ENCODE measurements at regions not wholly inside any gene's neighbourhood (a gene's known extent, or its start where the extent isn't known, plus 50 kb on each side); places are given as distances from the start of the nearest gene placed in this dataset.

DNA sequence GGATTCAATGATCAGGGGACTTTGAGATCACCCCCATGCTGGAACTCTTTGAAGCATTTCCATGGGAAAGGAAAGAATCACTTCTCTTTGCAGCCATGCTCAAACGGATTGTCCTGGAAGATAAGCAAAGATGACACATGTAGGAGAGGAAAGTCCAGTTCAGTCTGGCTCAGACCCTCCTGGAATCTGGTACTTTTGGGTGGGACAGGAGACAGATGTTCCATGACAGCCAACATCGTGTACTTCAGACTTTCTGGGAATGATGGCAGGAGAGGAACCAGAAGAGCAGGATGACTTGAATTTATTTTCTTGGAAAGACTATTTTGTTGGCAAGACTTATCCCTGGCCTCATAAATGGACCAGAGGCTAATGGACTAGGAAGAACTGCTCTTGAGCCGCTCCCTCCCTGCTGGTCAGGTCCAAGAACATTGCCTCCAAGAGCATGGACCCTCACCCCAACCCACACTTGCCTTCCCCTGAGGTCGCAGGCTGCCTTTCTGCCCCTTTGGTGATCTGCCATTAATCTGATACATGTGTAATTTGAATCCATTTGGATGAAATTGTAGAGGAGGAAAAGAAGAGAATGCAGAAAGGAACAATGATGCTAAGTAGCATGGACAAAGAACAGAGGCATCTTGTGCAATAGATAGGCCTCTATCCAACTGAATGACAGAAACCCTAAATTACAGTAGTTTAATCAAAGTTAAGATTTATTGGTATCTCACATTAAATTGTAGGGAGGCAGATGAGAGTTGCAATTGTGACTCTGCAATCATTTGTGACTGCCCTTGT lies 201.0 kb downstream of the SNX19 start:
- in situ Hi-C loops (cut with HindIII; ENCODE audit: low pct_unique_long_range_greater_than_20kb, low sequenced_read_pairs): no loop called here
- DNase-seq (ENCODE audit: low read depth): no peak

DNA sequence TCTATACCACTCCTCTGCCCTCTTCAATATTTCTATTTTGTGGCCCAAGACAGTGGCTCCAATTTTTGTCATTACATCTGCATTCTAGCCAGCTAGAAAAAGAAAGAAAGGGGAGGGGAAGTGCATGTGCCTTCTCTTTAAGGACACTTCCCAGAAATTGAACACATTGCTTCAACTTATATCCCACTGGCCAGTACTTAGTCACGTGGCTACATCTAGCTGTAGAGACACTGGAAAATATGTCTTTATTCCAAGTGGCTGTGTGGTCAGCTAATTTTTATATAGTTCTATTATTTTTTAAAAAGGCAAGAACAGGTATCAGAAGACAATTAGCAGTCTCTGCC lies 200.4 kb downstream of the SNX19 start:
- no peak for DNase-seq (ENCODE audit: low read depth)
- in situ Hi-C loops (cut with HindIII; ENCODE audit: low pct_unique_long_range_greater_than_20kb, low sequenced_read_pairs): no loop called here

DNA sequence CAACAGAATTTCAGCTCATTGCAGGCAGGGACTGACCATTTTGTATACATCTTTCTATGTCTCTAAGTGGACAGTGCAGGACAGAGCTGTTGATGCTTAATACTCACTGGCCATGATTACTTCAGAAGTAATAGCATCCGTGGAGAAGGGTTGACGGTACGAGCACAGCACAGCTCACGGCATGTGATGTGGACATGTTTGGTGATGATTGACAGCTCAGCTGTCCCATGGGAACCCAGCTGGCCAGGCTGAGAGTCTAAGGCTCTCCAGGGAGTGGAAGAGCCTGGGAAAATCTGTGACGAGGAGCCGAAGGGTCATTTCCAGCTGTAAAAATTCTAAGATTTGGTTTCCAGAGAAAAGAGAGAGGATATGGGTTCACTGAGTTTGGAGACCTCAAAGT lies 198.2 kb downstream of the SNX19 start:
- in situ Hi-C loops (cut with HindIII; ENCODE audit: low pct_unique_long_range_greater_than_20kb, low sequenced_read_pairs): no loop called here
- no peak for DNase-seq (ENCODE audit: low read depth)

DNA sequence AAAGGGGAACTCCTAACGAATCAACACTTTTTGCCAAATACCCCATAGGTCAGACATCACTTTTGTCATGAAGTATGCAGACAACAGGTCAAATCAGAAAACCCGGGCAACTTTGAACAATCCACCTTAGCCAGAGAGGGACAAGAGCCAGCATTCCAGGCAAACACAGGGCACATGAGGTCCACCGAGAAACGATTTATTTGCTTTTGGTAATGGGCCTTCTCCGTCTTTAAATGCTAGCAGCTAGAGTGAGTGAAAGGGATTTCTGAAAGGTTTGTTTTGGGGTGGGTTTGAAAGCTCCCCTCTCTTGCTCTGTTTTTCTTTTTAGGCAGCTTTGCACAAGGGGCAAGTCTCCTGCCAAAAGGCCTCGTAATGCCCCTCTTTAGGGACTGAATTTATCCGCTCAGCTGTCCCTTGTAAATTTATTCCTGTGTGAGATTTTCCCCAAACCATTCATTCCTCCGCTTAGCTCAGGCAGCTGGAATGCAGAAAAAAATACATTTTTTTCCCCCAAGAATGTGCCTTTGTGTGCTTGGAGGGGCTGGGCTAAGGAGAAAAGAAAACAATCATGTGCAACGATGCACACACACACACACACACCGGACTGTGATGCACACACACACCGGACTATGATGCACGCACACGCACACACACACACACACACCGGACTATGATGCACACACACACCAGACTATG lies 196.9 kb downstream of the SNX19 start:
- in situ Hi-C loops (cut with HindIII; ENCODE audit: low pct_unique_long_range_greater_than_20kb, low sequenced_read_pairs): no loop called here
- DNase-seq (ENCODE audit: low read depth): peak; percentile 12

DNA sequence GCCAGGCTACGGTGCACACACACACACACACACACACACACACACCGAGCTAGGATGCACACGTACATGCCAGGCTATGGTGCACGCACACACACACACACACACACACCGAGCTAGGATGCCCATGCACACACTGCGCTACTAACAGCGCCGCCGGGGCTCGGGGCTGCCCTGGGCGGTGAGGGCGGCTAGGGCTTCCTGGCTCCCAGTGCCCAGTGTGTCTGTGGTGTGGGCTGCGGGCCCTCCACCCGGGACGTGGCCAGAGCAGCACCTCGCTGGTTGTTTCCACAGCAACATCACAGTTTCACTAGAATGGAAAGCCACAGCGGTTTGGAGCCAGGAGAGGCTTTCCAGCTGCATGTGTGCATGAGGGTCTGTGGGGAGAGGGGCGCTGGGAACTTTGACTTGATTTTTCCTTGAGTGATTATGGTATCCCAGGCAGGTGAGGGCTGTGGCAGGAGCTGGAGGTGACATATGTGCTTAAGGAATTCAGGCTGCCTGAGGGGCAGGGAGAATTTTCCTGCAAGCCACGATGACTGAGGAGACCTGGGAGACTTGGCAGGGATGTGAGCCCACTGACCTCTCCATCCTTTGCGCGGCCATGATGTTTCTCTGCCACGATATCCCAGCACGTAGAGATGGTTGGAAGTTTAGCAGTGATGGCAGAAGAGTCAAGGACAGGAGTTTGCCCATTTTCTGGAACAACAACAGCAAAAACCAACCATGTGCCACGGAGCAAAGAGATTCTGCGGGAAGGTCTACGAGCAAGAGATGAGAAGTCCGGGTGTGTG lies 195.9 kb downstream of the SNX19 start:
- no peak for DNase-seq (ENCODE audit: low read depth)
- in situ Hi-C loops (cut with HindIII; ENCODE audit: low pct_unique_long_range_greater_than_20kb, low sequenced_read_pairs): no loop called here

DNA sequence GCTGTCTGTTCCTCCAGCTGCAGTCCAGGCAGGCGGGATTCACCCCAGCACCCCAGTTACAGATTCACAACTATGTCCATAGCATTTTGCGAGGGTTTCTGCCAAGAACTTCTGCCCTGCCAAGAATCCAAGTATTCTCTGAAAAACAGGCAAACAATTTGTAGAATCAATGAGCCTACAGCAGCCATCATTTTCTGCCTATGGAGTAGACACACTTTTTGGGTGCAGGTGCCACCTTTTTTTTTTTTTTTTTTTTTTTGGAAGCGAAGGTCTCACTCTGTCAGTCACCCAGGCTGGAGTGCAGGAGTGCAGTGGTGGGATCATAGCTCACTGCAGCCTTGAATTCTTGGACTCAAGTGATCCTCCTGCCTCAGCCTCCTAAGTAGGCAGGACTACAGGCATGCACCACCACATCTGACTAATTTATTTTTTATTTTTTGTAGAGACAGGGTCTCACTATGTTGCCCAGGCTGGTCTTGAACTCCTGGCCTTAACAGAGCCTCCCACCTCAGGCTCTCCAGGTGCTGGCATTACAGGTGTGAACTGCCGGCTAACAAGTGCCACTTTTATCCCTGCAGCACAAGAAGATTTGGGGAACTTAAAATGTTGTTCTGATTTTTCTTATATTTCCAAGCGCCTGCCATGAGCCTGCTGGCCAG lies 195.1 kb downstream of the SNX19 start:
- no peak for DNase-seq (ENCODE audit: low read depth)
- in situ Hi-C loops (cut with HindIII; ENCODE audit: low pct_unique_long_range_greater_than_20kb, low sequenced_read_pairs): no loop called here

DNA sequence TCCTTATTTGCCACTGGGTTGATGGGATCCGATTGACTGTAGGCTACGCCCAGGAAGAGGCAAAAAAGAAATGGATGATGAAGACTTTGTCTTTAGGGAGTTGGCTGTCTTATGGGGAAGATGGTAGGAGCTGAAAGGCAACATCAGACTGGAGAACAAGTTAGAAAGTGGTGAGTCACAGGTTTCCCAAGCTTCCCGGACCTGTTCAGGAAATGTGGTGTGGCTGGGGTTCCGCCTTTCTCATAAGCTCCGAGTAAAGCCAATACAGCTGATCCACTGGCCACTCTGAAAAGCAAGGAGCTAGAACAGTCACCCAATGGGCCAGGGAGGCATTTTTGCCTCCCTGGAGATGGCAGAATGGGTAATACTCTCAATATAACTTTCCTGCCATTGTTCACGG lies 194.5 kb downstream of the SNX19 start:
- in situ Hi-C loops (cut with HindIII; ENCODE audit: low pct_unique_long_range_greater_than_20kb, low sequenced_read_pairs): no loop called here
- DNase-seq (ENCODE audit: low read depth): no peak

DNA sequence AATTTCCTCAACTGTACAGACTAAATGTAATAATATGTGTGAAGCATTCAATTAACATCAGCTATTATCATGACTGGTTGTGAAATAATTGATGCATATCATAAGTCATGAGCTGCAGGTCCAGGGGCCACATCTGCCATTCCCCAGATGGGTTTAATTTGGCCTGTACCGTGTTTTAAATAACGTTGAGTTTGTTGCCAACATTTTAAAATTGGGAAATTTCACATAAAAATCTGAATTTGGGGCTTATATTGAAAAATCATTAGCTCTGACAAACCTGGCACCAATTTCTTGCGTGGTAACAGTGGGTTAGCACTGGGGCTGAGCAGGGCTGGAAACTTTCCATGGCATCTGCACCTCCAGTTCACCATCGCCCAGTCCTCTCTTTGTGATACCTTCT lies 193.9 kb downstream of the SNX19 start:
- in situ Hi-C loops (cut with HindIII; ENCODE audit: low pct_unique_long_range_greater_than_20kb, low sequenced_read_pairs): no loop called here
- DNase-seq (ENCODE audit: low read depth): no peak

DNA sequence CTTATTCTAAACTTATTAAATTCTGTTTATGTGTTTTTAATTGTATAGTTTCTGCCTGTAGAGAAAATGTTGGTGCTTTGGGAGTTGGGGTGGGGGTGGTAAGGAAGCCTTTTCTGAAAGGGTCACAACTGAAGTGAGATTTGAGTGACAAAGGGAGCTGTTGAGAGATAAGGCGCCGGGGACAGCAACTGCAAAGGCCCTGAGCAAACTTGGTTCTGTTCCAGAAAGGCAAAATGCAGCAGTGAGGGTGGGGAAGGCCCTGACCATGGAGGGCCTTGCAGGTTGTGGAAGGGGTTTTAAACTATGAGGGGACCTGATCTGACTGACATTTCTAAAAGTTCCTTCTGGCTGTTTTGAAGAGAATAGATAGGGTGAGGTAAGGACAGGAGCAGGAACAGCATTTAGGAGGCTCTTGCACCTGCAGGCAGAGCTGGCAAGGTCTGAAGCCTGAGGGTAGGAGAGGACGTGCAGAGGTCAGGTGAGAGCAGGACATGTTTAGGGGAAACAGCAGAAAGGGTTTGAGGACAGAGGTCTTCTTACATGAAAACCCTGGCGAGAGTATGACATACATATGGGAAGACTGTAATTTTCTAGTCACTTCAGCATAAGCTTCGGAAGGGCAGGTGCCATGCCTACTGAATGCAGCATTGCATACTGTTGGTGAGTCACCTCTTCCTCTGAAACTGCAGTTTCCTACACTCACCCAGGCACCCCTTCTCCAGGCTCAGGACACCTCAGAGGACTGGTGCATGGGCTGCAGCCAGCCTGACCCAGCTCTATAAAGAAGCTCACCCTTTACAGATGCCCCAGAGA lies 190.7 kb downstream of the SNX19 start:
- in situ Hi-C loops (cut with HindIII; ENCODE audit: low pct_unique_long_range_greater_than_20kb, low sequenced_read_pairs): no loop called here
- no peak for DNase-seq (ENCODE audit: low read depth)

DNA sequence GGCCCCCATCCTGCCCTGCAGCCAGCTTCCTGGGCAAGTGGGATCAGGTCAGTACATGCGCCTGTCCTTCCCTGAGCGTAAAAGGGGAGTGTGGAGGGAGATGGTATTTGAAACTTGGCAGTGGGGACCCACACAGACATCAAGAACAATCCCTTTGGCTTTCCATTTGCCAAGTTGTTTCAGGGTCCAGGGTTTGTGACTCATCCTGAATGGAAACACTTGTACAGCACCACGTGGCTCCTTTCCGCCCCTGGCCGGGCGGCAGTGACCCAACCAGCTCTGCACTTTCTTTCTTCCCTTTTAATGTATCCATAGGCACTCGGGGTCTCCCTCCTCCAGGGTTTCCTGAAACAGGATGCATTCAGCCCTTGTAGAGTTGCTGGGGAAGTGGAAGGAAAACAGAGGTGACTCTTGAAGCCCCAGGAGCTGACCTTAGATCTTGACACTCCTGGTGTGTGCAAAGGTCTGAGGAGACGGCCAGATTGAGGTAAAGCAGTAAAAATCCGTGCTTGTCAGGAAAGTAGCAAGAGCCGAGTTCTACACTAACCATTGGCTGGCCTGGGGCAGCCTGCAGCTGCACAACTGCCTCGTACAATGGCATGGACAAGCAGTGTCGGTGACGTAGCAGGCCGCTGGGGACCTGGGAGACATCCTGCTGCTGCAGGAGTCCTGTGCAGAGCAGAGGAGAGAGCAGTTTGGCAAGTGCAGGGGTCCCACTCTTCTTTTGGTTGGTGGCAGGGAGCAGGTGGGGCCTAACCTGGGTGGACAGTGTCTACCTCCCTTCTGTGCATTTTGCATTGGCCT lies 189.8 kb downstream of the SNX19 start:
- in situ Hi-C loops (cut with HindIII; ENCODE audit: low pct_unique_long_range_greater_than_20kb, low sequenced_read_pairs): no loop called here
- DNase-seq (ENCODE audit: low read depth): no peak

DNA sequence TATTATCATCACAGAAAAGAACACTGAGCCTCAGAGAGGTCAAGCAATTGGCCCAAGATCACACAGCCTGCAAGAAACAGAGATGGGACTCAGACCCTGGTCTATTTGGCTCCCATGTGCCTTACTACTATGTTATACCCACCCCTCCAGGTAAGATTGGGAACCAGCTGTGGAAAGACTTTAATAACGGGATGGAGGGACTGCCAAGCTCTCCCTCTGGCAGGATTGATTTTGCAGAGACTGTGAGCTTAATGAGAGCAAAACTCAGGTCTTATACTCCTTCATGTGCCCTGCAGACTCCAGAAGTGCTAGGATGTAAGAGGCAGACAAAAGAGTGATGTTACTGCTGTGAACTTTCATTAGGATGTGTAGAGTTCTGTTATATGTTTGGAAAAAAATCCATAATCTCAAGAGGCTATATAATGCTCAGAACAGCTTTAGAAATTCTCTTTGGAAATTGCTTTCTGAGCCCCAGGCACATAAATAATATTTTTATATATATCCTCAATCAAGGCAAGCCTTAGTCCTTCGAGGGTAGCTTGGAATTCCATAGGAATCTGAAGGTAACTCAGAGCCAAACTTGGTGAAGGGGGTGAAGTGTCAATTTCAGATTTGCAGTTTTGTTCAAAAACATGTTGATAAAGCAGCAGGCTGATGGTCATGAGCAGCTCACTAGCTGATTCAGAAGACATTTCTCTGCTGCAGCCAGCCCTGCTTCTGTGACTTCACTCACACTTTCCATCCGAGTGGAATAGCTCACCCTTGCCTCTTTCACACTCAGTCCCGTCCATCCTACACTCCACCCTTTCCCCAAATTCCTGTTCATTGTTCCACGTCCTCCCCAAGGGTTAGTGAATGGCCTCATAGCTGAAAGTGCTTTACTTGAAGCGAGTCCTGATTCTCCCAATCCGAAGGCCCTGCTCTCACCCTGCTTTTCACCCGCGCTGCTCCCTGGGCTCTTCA lies 188.8 kb downstream of the SNX19 start:
- DNase-seq (ENCODE audit: low read depth): no peak
- in situ Hi-C loops (cut with HindIII; ENCODE audit: low pct_unique_long_range_greater_than_20kb, low sequenced_read_pairs): no loop called here

DNA sequence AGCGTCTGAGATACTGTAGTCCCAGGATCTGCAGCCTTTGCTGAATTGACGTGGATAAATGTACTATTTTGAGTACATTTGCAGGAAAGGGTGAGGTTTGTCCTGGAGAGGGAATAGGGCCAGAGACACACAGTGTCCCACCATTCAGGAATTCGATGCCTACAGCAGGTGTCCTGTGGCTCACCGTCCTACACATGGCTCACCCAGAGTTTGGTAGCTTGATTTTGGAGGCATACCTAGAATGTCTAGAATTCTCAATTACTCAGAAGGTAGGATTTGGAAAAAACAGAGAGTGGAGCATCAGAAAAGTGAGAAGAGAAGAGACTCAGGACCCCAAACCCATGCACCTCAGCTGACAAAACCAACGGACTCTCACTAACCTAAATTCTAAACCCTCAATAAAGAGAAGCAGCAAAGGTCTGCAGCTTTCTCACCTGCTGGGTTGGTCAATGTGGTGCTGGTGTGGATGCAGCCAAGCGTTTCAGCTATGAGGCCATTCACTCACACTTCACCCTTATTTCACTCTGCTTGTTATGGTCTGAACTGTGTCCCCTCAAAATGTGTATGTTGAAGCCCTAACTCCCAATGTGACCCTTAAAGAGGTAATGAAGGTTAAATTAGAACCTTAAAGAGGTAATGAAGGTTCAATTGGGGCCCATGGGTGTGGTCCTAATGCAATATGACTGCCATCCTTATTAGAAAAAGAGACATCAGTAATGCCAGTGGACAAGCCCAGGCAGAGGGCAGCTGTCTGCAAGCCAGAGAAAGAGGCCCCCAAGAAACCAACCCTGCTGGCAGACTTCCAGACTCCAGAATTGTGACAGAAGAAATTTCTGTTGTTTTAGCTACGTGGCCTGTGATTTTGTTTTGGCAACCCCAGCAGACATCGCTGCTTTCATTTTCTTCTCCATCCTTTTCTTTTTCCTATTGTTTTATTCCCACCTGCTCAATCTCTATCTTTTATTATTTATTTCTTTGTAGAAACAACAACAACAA lies 187.8 kb downstream of the SNX19 start:
- no peak for DNase-seq (ENCODE audit: low read depth)
- in situ Hi-C loops (cut with HindIII; ENCODE audit: low pct_unique_long_range_greater_than_20kb, low sequenced_read_pairs): no loop called here

DNA sequence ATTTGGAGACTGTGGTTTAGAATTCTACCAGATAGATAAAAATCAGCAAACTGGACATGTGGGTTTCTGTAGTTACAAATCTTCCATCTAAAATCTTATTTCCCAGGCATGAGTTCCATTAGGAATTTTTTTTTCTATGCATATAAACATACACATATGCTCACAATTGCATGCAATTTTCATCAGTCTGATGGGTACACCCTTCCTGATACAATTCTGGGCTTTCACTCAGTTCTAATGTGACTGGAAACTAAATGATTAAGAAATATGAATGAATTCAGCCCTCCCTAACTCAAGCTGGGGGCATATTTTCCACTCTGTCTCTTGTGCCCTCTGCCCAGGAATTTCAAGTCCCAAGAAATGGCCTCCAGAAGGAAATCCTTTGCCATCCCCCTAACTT lies 187.1 kb downstream of the SNX19 start:
- DNase-seq (ENCODE audit: low read depth): no peak
- in situ Hi-C loops (cut with HindIII; ENCODE audit: low pct_unique_long_range_greater_than_20kb, low sequenced_read_pairs): no loop called here

DNA sequence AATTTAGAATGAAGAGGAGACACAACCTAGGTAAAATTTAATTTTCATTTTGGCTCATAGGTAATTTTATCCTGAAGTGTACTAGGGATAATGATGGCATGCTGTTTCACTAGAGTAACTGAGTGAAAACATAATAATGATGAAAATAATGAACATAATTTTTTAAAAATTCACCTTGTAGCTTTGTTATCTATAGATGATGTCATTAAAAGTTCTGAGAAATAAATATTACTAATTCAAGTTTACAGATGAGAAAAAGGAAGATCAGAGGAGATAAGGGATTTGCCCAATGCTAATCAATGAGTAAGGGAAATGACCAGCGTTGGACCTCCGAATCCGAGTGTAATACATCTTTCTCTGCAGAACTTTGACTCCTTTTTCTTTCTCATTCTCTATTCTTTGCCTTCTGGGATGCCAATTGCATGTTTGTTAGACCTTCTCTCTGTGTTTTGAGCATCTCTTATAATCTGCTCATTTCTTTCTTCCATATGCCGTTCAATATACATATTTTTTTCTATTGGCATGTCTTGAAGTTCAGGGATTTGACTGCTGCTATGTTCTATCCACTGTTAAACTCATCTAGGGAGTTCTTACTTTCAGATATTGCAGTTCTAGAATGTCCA lies 186.5 kb downstream of the SNX19 start:
- in situ Hi-C loops (cut with HindIII; ENCODE audit: low pct_unique_long_range_greater_than_20kb, low sequenced_read_pairs): no loop called here
- no peak for DNase-seq (ENCODE audit: low read depth)

DNA sequence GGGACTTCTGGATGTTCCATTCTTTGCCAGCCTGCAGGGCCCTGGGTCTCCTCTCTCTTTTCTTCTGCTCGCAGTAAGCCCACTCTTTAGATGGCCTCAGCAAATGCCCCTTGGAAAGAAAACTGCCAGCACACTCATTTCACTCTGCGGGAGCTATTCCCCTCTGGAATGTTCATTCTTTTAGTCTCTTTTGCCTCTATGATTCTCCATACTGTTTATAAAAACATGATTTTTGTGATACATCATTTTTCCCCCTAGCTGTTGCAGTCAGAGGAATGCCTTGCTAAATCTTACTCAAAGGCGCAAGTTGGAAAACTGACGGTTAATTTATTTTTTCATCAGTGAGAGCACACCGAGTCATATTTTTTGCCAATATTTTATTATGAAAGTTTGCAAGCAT lies 184.9 kb downstream of the SNX19 start:
- in situ Hi-C loops (cut with HindIII; ENCODE audit: low pct_unique_long_range_greater_than_20kb, low sequenced_read_pairs): no loop called here
- no peak for DNase-seq (ENCODE audit: low read depth)

Data from Caki2 (cell line).